ENCODE measurements at regions not wholly inside any gene's neighbourhood (a gene's known extent, or its start where the extent isn't known, plus 50 kb on each side); places are given as distances from the start of the nearest gene placed in this dataset.
A peak's percentile ranks its signal among the peaks of the same experiment; 100 is the strongest.
"Not testable (repeated sequence)": the region's sequence is repeated elsewhere in the genome, so short reads cannot be mapped to it uniquely, and the experiment has no call there.

DNA sequence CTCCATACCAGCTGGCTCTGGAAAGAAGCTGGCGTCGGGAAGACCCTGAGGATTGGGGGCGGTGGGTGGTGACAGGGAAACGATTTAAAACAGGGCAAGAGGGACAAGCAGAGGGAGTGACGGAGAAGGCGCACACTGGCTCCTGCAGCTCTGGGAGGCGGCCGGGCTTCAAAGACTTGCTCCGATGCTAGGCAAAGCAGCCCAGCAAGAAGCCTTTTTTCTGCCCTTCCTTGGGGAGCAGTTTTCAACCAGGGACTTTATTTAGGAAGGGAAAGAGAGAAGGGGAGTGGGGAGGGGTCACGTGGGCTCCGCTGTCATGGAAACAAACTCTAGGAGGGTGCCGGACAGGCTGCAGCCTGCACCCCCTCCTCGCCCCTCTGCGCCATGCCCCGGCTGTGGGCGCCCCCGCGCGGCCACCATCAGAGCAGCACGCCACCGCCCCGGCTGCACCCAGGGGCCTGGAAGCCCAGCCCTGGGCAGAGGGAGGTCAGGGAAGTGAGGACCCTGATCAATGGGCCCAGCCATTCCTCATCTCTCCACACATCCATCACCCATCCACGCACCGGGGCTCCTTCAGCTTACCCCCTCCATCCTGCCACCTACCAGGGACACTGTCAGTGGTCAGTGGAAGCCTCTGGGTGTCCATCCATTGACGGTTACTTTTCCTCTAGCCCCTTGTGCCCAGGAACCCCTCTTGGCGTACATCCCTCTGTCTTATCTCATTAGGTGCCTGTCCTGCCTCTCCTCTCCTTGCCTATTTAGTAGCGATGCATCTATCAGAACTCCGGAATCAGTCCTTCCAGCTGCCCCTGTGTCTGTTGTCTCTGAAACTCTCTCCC is 66.6 kb upstream of the CCDC167 start:
- Histone ChIP-seq H3K27me3 (replicated peaks; ENCODE audit: control insufficient read depth, insufficient read depth, low read length) (peaks cover 57% of the 10 kb centered on the region), H3K9ac (ENCODE audit: low read length) (no peak overlapping the region), H3K4me1 (ENCODE audit: control insufficient read depth, insufficient read depth, low read length) (no peaks in the 10 kb centered on the region), H3K36me3 (ENCODE audit: control insufficient read depth, insufficient read depth, low read length, severe bottlenecking) (no peaks in the 10 kb centered on the region), H3K9me3 (ENCODE audit: control insufficient read depth, low read length) (no peaks in the 10 kb centered on the region), H3K4me3 (ENCODE audit: low read length) (peak overlapping the region; percentile 65)
- peak; percentile 65 for DNase-seq (ENCODE audit: low read depth)

DNA sequence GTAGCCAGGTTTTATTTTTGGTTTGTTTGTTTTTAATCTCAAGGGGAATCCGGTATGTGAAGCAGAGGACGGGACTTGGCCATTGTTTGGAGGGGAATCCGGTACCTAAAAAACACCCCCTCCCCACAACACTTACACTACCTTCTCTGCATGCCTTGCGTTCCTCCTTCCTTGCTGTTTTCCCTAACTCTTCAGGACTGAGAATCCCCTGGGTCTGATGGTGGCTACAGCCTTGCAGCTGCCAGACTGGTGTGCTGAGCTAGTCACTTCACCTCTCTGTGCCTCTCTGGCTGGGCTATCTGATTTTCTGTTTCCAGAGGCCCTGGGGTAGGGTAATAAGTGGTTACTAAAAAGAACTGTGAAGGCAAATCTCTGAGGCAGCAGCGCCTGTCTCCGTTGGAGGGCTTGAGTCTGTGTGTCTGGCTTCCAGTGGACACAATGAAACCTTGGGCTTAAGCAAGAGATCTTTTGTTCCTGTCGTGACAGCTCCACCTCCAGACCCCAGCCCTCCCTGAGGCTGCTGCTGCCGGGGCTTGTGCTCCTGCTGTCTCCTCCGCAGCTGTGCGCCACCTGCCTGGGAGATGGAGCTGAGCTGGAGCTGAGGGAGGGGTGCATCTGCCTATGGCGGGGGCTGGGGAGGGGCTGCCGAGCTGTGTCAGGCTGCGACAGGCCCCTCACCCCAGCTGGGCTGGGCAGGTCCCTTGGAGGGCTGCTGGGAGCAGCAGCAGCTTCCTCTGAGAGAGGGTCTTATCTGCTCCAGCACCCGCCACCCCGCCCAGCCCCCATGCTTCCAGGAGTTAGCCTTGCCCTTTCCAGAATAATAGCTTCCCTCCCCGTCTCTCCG is 65.8 kb upstream of the CCDC167 start:
- peak overlapping the region; percentile 65 for H3K4me3 ChIP-seq (ENCODE audit: low read length)
- H3K9ac ChIP-seq (ENCODE audit: low read length): no peak overlapping the region
- no peaks in the 10 kb centered on the region for H3K36me3 ChIP-seq (ENCODE audit: control insufficient read depth, insufficient read depth, low read length, severe bottlenecking)
- DNase-seq (ENCODE audit: low read depth): no peak
- peaks cover 2% of the 10 kb centered on the region for H3K4me1 ChIP-seq (ENCODE audit: control insufficient read depth, insufficient read depth, low read length)
- H3K9me3 ChIP-seq (ENCODE audit: control insufficient read depth, low read length): peaks cover 5% of the 10 kb centered on the region
- H3K27me3 ChIP-seq (replicated peaks; ENCODE audit: control insufficient read depth, insufficient read depth, low read length): peaks cover 56% of the 10 kb centered on the region

DNA sequence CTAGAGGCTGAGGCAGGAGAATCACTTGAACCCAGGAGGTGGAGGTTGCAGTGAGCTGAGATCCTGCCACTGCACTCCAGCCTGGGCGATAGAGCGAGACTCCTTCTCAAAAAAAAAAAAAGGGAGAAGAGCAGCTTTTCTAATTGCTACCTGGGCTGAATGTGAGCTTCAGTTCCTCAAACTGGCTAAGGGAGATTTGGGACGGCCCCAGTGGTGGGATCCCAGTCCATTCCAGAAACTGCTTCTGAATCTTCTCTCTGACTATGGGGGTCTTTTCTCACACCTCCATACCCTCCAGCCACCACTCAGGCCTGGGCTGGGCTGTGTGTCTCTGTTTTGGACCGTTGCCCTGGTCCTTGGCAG is 63.2 kb upstream of the CCDC167 start:
- not testable (repeated sequence) for H3K4me1 ChIP-seq (ENCODE audit: control insufficient read depth, insufficient read depth, low read length); DNase-seq (ENCODE audit: low read depth)

DNA sequence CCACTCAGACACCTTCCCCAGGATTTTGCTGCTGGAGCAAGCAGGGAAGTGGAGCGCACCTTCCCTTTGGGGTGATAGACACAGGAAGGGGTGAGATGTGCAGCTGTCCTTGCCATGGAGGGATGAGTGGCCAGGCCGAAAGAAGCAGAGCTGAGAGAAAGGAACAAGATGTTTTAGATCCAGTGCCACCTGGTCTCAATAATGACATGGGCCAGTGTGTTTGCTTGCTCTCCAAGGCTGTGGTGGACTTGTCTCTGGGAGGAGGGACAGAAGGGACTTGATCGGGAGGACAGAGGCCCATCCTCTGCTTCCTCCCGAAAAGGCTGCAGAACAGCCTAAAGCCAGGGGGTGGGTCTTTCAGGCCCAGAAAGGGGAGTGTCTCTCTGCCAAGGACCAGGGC is 61.7 kb upstream of the CCDC167 start:
- Histone ChIP-seq H3K36me3 (ENCODE audit: control insufficient read depth, insufficient read depth, low read length, severe bottlenecking) (no peaks in the 10 kb centered on the region), H3K4me3 (ENCODE audit: low read length) (no peak overlapping the region), H3K9me3 (ENCODE audit: control insufficient read depth, low read length) (peaks cover 5% of the 10 kb centered on the region), H3K9ac (ENCODE audit: low read length) (no peak overlapping the region), H3K4me1 (ENCODE audit: control insufficient read depth, insufficient read depth, low read length) (peaks cover 7% of the 10 kb centered on the region), H3K27me3 (replicated peaks; ENCODE audit: control insufficient read depth, insufficient read depth, low read length) (peaks cover 49% of the 10 kb centered on the region)
- DNase-seq (ENCODE audit: low read depth): no peak

More for the DNA sequence above, 63.2 kb upstream of the CCDC167 start:
- not testable (repeated sequence) for H3K4me3 ChIP-seq (ENCODE audit: low read length); H3K36me3 ChIP-seq (ENCODE audit: control insufficient read depth, insufficient read depth, low read length, severe bottlenecking); H3K9me3 ChIP-seq (ENCODE audit: control insufficient read depth, low read length); H3K9ac ChIP-seq (ENCODE audit: low read length)
- H3K27me3 ChIP-seq (replicated peaks; ENCODE audit: control insufficient read depth, insufficient read depth, low read length): peaks cover 51% of the 10 kb centered on the region

DNA sequence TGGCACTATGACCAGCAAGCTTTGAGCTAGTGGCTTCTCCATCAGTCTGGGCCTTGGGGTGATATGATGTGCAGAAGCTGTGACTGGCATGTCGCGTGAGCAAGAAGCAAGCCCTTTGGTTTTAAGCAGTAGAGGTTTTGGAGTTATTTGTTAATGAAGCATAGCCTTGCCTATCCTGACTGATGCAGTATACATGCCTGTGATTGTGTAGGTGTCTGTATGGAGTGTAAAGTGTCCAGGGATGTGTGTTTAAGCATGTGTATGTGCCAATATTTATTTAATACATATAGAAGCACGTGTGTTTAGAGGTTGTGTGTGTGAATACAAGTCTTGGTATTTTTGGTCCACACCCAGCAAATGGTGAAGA is 61.0 kb upstream of the CCDC167 start:
- Histone ChIP-seq H3K27me3 (replicated peaks; ENCODE audit: control insufficient read depth, insufficient read depth, low read length) (peaks cover 49% of the 10 kb centered on the region), H3K4me3 (ENCODE audit: low read length) (peak overlapping the region; percentile 36), H3K9ac (ENCODE audit: low read length) (no peak overlapping the region), H3K4me1 (ENCODE audit: control insufficient read depth, insufficient read depth, low read length) (peaks cover 7% of the 10 kb centered on the region), H3K9me3 (ENCODE audit: control insufficient read depth, low read length) (peaks cover 5% of the 10 kb centered on the region), H3K36me3 (ENCODE audit: control insufficient read depth, insufficient read depth, low read length, severe bottlenecking) (no peaks in the 10 kb centered on the region)
- no peak for DNase-seq (ENCODE audit: low read depth)

DNA sequence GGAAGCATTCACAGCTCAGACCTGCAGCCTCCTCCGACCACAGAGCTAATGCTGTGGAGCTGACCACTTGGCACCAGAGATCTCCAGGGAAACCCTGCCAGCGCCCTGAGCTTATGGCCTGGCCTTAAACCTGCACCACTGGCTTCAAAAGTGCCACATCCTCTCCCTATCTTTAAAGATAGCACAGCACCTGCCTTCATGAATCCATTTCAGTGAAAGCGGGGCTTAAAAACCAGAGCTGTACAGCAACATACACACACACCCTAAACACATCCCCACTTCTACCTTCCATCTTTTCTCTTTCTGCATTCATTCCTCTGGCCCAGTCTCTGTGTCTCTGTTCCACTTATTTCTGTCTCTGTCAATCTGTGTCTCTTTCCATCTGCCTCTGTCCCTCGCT is 59.8 kb upstream of the CCDC167 start:
- no peak for DNase-seq (ENCODE audit: low read depth)
- Histone ChIP-seq H3K4me3 (ENCODE audit: low read length) (no peak overlapping the region), H3K27me3 (replicated peaks; ENCODE audit: control insufficient read depth, insufficient read depth, low read length) (peaks cover 47% of the 10 kb centered on the region), H3K4me1 (ENCODE audit: control insufficient read depth, insufficient read depth, low read length) (peaks cover 7% of the 10 kb centered on the region), H3K36me3 (ENCODE audit: control insufficient read depth, insufficient read depth, low read length, severe bottlenecking) (no peaks in the 10 kb centered on the region), H3K9me3 (ENCODE audit: control insufficient read depth, low read length) (peaks cover 5% of the 10 kb centered on the region), H3K9ac (ENCODE audit: low read length) (no peak overlapping the region)

DNA sequence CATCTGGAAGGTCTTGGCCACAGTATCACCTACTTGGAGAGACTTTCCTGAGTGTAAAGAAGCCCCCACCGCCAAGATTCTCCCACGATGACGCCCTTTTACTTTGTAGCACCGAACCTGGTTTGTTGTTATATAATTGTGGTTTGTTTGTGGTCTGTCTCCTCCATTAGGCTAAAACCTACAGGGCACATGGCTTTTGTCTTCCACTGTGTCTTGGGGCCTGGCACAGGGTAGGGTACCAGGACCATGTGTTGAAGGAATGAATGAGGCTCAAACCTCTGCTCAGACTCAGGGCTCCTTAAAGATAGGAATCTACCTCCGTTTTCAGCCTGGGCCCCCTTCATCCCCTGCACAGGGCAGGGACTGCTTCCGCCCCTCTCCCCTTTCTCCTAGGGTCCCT is 59.4 kb upstream of the CCDC167 start:
- peaks cover 5% of the 10 kb centered on the region for H3K9me3 ChIP-seq (ENCODE audit: control insufficient read depth, low read length)
- H3K9ac ChIP-seq (ENCODE audit: low read length): no peak overlapping the region
- H3K36me3 ChIP-seq (ENCODE audit: control insufficient read depth, insufficient read depth, low read length, severe bottlenecking): no peaks in the 10 kb centered on the region
- peaks cover 7% of the 10 kb centered on the region for H3K4me1 ChIP-seq (ENCODE audit: control insufficient read depth, insufficient read depth, low read length)
- no peak for DNase-seq (ENCODE audit: low read depth)
- no peak overlapping the region for H3K4me3 ChIP-seq (ENCODE audit: low read length)
- H3K27me3 ChIP-seq (replicated peaks; ENCODE audit: control insufficient read depth, insufficient read depth, low read length): peaks cover 42% of the 10 kb centered on the region

DNA sequence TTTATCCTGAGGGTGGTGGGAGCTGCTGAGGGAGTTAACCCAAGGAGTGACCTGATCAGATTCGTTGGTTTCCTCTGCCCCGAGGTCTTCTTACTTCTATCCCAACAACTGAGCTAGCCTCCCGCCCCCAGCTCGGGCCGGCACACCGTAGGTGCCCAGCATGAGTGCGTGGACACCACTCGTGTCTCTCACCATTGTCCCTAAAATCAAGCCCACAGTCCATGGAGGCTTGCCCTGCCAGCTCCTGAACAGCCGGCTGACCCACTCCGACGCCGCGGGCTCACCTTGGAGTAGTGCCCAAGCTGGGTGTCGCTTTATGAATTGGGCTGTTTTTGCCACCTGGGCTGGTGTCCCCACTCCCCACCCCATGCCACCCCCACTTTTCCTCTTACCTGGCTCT is 59.0 kb upstream of the CCDC167 start:
- peaks cover 40% of the 10 kb centered on the region for H3K27me3 ChIP-seq (replicated peaks; ENCODE audit: control insufficient read depth, insufficient read depth, low read length)
- no peak overlapping the region for H3K4me3 ChIP-seq (ENCODE audit: low read length)
- H3K9me3 ChIP-seq (ENCODE audit: control insufficient read depth, low read length): peaks cover 5% of the 10 kb centered on the region
- H3K36me3 ChIP-seq (ENCODE audit: control insufficient read depth, insufficient read depth, low read length, severe bottlenecking): no peaks in the 10 kb centered on the region
- DNase-seq (ENCODE audit: low read depth): no peak
- H3K9ac ChIP-seq (ENCODE audit: low read length): no peak overlapping the region
- H3K4me1 ChIP-seq (ENCODE audit: control insufficient read depth, insufficient read depth, low read length): peaks cover 7% of the 10 kb centered on the region

DNA sequence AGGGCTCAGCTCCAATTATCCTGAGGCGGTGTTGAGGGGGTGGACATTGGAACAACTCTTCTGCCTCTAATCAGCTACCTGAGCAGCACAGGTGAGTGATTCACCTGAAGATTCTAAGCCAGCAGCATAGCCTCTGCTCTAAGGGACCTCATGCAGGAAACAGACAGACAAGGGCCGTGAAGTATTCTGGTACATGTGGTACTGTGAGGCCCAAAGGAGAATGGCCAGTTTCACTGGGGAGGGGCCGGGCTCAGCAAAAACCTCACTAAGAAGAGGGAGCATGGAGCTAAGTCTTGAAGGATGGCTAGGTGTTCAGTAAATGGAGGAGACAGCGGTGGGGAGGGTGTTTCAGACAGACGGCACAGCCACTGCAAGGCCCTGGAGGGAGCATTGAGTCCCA is 58.5 kb upstream of the CCDC167 start:
- H3K9ac ChIP-seq (ENCODE audit: low read length): no peak overlapping the region
- H3K36me3 ChIP-seq (ENCODE audit: control insufficient read depth, insufficient read depth, low read length, severe bottlenecking): no peaks in the 10 kb centered on the region
- peaks cover 40% of the 10 kb centered on the region for H3K27me3 ChIP-seq (replicated peaks; ENCODE audit: control insufficient read depth, insufficient read depth, low read length)
- H3K9me3 ChIP-seq (ENCODE audit: control insufficient read depth, low read length): peaks cover 5% of the 10 kb centered on the region
- H3K4me3 ChIP-seq (ENCODE audit: low read length): no peak overlapping the region
- no peak for DNase-seq (ENCODE audit: low read depth)
- H3K4me1 ChIP-seq (ENCODE audit: control insufficient read depth, insufficient read depth, low read length): peaks cover 9% of the 10 kb centered on the region

DNA sequence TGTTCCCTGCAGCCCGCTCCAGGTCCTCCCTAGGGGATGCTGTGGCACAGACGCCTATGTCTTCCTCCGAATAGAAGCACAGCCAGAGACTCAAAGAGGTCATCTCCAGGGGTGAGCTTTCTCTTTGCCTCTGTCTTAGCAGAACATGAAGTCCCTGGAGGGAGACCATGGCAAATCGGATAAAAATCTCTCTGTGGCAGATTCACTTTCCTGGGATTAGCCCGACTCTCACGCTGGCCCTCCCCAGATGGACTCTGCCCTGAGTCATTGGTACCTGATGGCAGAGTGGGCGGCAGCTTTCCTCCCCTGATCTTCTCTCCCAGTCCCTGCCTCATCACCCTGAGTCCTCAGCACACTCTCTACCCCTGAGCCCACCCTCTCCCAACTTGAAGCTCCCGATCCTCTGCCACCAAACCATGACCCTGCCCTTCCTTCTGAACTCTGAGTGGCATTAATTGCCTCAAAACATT is 58.0 kb upstream of the CCDC167 start:
- no peak for DNase-seq (ENCODE audit: low read depth)
- H3K4me3 ChIP-seq (ENCODE audit: low read length): no peak overlapping the region
- no peaks in the 10 kb centered on the region for H3K36me3 ChIP-seq (ENCODE audit: control insufficient read depth, insufficient read depth, low read length, severe bottlenecking)
- H3K9ac ChIP-seq (ENCODE audit: low read length): no peak overlapping the region
- H3K9me3 ChIP-seq (ENCODE audit: control insufficient read depth, low read length): peaks cover 5% of the 10 kb centered on the region
- H3K27me3 ChIP-seq (replicated peaks; ENCODE audit: control insufficient read depth, insufficient read depth, low read length): peaks cover 40% of the 10 kb centered on the region
- peaks cover 13% of the 10 kb centered on the region for H3K4me1 ChIP-seq (ENCODE audit: control insufficient read depth, insufficient read depth, low read length)

DNA sequence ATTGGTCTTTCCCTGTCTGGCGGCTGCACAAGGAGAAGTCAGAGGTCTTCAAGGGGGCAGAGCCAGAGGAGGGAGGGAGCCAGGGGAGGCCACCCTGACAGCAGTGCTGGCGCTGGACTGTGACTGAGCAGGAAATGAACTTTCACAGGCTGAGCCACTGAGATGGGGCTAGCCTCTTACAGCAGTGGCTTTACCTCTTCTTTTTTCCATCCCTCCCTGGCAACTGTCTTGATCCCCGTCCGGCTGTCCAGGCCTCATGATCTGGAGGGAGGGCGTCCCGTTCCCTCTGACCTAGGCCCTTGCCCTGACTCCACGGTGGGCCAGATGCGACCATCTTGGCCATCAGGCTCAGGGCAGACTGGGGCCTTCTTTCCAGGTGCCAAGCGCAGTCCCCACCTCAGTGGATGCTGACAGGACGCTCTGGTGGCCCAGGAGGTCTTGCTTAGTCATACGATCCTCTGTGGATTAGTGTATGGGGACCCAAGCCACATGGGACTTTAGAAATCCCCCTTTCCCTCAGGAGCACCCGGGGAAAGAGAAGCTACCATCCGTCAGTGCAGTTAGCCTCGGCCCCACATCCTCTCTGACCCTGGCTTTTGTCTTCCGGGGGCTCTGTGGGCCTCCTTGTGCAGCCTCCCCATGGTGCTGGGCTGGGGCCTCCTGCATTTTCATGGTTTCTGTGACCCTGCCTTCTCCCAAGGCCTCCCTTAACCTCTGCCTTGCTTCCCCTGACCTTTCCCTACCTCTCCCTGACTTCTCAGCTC is 57.4 kb upstream of the CCDC167 start:
- Histone ChIP-seq H3K9ac (ENCODE audit: low read length) (no peak overlapping the region), H3K36me3 (ENCODE audit: control insufficient read depth, insufficient read depth, low read length, severe bottlenecking) (no peaks in the 10 kb centered on the region), H3K4me1 (ENCODE audit: control insufficient read depth, insufficient read depth, low read length) (peaks cover 16% of the 10 kb centered on the region), H3K9me3 (ENCODE audit: control insufficient read depth, low read length) (peaks cover 5% of the 10 kb centered on the region), H3K27me3 (replicated peaks; ENCODE audit: control insufficient read depth, insufficient read depth, low read length) (peaks cover 37% of the 10 kb centered on the region), H3K4me3 (ENCODE audit: low read length) (no peak overlapping the region)
- no peak for DNase-seq (ENCODE audit: low read depth)

Data from adipocyte (in vitro differentiated cells).